GM20431 (cell line): ENCODE measurements at regions not wholly inside any gene's neighbourhood (a gene's known extent, or its start where the extent isn't known, plus 50 kb on each side); places are given as distances from the start of the nearest gene placed in this dataset.
"Not testable (repeated sequence)": the region's sequence is repeated elsewhere in the genome, so short reads cannot be mapped to it uniquely, and the experiment has no call there.

ENCODE experiments used
- in situ Hi-C: fragments of 300-500 bp; cut with MseI, MboI; formaldehyde crosslinking; loops from one replicate; pipeline ENCODE4 v1.15.0; 2020; ENCODE audit warnings: low sequenced_read_pairs; ENCODE audit not compliant: unreplicated experiment

GRCh38 chr10:63770523-63770922, 249.3 kb downstream of the REEP3 start:
- in situ Hi-C loops, result no loop called here

DNA sequence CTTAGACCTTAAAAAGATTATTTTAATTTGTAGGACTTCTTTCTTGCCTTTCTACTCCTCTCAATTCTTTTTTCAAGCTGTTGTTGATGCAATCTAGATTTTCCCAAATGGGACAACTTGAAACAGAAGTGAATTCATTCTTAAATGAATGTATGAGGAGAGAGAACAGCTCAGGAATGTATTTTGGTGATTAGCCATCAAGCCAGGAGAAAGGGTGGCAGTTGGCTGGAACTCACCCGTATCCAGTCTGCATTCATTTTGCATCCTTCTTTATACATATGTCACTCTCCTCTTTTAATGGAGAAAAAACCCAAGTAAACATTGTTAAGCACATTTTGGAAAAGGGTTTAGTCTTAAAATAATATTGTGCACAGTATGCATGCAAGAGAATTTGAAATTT, 251.3 kb downstream of the REEP3 start:
- in situ Hi-C loops, result no loop called here

- in situ Hi-C loops, result no loop called here
These were observed 251.9 kb downstream of the REEP3 start for GRCh38 chr10:63773106-63773505.

- in situ Hi-C loops, result no loop called here
These were observed 252.8 kb downstream of the REEP3 start for GRCh38 chr10:63773962-63774361.

- in situ Hi-C loops, result no loop called here
These were observed 258.9 kb downstream of the REEP3 start for GRCh38 chr10:63780101-63780500.

DNA sequence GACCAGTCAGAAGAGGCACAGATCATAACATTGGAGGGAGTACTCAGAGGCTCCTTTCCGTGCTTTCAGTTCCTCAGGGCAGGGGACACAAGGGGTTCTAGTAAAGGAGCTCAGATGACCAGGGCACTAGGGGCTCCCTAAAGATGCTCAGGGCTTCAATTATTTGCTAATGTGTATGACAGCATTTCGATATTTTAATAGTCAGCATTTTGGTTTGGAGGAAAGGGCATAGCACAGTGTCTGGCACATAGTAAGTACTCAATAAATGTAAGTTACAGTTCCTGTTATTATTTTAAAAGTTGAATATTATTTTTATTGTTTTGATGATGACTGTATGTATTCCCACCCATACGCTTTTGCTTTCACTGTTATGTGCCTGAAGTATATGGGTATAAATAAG, 260.0 kb downstream of the REEP3 start:
- in situ Hi-C loops, result no loop called here

GRCh38 chr10:63783882-63784281, 262.7 kb downstream of the REEP3 start:
- in situ Hi-C loops, result no loop called here

DNA sequence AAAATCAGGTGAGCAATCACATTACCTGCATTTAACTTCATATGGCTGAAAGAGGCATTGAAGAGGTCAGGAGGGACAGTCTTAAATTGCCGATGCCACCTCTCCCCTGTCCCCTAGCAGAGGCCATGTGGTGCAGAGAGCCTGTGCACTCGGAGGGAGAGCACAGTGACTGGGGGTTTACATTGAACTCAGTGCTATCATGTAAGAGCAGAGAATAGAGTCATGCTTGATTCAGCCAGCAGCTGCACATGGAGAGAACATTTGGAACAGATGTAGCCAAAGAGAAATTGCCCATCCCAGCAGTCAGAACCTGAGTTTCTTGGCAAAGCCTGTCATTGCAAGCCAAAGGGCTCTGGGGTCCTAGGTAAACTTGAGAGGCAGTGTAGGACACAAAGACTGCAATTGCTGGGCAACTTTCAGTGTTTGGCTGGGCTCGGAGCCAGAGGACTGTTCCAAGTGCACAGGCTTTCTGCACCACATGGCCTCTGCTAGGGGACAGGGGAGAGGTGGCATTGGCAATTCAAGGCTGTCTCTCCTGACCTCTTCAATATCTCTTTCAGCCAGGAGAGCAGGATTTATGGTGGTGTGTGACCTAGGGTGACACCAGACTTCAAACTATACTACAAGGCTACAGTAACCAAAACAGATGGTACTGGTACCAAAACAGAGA, 267.1 kb downstream of the REEP3 start:
- in situ Hi-C loops, result no loop called here

DNA sequence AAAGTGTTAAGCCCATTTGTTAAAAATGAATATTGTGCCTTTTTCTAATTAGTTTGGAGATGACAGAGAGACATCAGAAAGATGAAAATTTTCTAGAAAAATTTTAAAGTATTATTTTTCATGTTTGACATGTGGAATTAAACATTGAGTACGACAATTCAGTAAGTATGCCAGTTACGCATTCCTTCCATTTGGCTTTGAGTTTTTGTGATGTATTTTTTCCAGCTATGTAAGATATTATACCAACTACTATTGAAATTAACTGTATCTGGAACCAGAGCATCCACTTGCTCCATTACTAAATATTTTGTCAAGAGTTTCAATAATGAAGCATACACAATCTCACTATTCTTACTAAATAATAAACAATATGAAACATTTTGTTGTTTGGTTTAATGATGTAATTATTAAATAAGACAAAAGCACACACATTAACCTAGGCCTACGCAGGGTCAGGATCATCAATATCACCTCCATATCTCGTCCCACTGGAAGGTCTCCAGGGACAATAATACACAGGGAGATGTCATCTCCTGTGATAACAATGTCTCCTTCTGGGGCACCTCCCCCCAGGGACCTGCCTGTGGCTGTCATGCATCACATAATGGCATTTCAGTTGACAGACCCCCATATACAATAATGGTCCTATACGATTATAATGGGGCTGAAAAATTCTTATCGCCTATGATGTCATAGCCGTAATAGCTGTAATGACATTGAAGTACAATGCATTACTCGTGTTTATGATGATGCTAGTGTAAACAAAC, 274.1 kb downstream of the REEP3 start:
- in situ Hi-C loops, result no loop called here

DNA sequence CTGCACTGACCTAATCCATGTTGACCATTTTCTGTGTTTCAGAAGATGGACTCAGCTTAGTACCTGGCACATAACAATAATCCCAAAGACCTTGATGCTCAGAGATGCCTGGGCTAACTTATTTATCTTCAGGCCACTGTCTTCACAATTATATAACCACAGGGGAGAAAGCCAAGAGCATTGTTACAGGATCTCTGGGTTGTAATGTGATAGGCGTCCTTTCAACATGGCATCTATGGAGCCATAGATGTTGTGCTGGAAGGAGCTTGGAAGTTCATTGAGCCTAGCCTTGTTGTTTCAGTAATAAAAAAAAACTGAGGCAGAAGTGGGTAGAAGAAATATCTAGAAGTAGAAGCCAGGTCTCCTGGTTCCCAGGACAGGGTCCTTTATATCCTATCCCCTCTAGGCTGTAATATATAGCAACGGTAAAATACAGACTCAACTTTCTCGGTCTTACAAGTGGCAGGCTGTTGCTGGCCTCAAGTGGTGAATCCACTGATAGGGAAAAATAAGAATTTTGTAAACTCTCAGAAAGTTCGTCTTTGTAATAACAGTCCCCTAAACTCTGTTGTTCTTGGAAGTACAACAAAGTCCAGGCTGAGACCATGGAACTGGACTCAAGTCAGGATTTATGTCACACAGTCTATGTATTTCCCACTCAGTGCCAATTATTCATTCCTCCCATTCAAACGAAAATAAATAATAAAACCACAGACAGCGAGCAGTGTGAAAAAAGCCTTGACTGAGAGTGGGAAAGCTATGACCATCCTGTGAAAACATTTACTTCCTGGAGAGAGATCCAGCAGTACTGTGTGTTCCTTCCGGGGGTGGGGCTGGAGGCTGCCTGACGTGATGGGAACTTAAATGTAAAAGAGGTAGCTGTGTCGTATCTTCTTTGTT, 277.6 kb downstream of the REEP3 start:
- in situ Hi-C loops, result no loop called here

DNA sequence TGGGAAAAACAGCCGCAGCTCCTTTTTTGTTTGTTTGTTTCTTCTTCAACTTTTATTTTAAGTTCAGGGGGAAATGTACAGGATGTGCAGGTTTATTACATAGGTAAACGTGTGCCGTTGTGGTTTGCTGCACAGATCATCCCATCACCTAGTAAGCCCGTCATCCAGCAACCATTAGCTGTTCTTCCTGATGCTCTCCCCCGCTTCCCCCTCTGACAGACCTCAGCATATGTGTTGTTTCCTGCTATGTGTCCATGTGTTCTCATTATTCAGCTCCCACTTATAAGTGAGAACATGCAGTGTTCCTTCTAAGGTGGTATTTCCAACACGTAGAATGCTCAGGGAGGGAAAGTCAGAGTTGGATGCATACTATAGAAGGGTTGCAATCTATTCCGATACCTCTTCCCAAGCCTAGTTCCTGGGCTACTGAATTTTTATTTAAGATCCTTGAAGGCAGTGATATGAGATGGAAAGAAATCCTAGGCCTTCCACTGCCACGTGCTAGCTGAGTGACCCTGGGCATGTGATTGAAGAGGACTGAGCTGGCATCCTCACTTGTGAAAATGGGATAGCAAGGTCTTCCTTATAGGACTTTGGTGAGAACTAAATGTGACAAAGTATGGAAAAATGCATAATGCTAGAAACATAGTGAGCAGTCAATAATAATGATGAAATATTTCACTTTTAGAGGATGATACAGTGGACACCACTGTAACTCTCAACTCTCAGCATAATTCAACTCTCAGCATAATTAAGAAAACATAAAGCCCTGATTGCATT, 278.5 kb downstream of the REEP3 start:
- in situ Hi-C loops, result no loop called here

GRCh38 chr10:63801166-63801565, 280.0 kb downstream of the REEP3 start:
- in situ Hi-C loops, result no loop called here

GRCh38 chr10:63806330-63806729, 285.1 kb downstream of the REEP3 start:
- in situ Hi-C loops, result no loop called here

GRCh38 chr10:63812501-63812900, 291.3 kb downstream of the REEP3 start:
- in situ Hi-C loops, result no loop called here

- in situ Hi-C loops, result no loop called here
These were observed 298.6 kb downstream of the REEP3 start for GRCh38 chr10:63819753-63820329.

- in situ Hi-C loops, result no loop called here
These were observed 301.3 kb downstream of the REEP3 start for GRCh38 chr10:63822496-63822895.

GRCh38 chr10:63825111-63825510, 303.9 kb downstream of the REEP3 start:
- in situ Hi-C loops, result no loop called here

GRCh38 chr10:63825766-63826165, 304.6 kb downstream of the REEP3 start:
- in situ Hi-C loops, result no loop called here

- in situ Hi-C loops, result not testable (repeated sequence)
These were observed 305.8 kb downstream of the REEP3 start for GRCh38 chr10:63827018-63827417.

DNA sequence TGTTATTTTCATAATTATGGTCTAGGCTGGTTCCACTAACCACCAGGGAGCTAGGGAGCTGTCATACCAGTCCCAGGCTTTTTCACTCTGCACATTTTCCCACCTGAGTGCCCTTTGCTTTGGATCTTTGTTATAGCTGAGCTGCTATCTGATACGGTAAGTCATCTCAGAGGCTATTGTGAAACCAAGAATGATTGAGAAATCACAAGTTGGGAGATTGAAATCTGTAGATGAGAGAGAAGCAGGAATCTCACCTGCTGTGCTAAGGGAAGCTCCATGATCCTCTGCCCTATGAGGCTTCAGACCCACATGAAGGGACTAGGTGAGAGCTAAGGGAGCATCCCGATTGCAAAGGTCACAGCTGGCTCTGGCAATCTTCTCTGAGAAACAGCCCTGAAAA, 307.8 kb downstream of the REEP3 start:
- in situ Hi-C loops, result no loop called here
